ENCODE measurements at regions not wholly inside any gene's neighbourhood (a gene's known extent, or its start where the extent isn't known, plus 50 kb on each side); places are given as distances from the start of the nearest gene placed in this dataset.
"Not testable (repeated sequence)": the region's sequence is repeated elsewhere in the genome, so short reads cannot be mapped to it uniquely, and the experiment has no call there.

GRCh38 chr13:82976499-82976898 lies 905.8 kb downstream of the SLITRK1 start:
- no peak overlapping the region for H3K27ac Mint-ChIP-seq

GRCh38 chr13:82963226-82964099 lies 918.8 kb downstream of the SLITRK1 start:
- ATAC-seq, result no peak
- Mint-ChIP-seq H3K27me3 (no peaks in the 10 kb centered on the region), H3K9me3 (peaks cover 5% of the 10 kb centered on the region), H3K27ac (no peak overlapping the region), H3K4me1 (no peaks in the 10 kb centered on the region), H3K36me3 (no peaks in the 10 kb centered on the region), H3K4me3 (no peak overlapping the region)

More at GRCh38 chr13:82976499-82976898, 905.8 kb downstream of the SLITRK1 start:
- H3K27me3 Mint-ChIP-seq, result no peaks in the 10 kb centered on the region
- no peak for ATAC-seq
- H3K9me3 Mint-ChIP-seq, result peaks cover 5% of the 10 kb centered on the region
- no peaks in the 10 kb centered on the region for H3K36me3 Mint-ChIP-seq
- no peak overlapping the region for H3K4me3 Mint-ChIP-seq
- H3K4me1 Mint-ChIP-seq, result no peaks in the 10 kb centered on the region

- Mint-ChIP-seq H3K9me3 (peaks cover 2% of the 10 kb centered on the region), H3K36me3 (no peaks in the 10 kb centered on the region), H3K4me1 (no peaks in the 10 kb centered on the region), H3K27me3 (no peaks in the 10 kb centered on the region), H3K27ac (no peak overlapping the region), H3K4me3 (no peak overlapping the region)
- ATAC-seq, result no peak
These were observed 919.9 kb downstream of the SLITRK1 start for GRCh38 chr13:82962397-82962796.

- Mint-ChIP-seq H3K27ac (no peak overlapping the region), H3K4me1 (no peaks in the 10 kb centered on the region), H3K9me3 (peaks cover 2% of the 10 kb centered on the region), H3K36me3 (no peaks in the 10 kb centered on the region), H3K4me3 (no peak overlapping the region), H3K27me3 (no peaks in the 10 kb centered on the region)
- ATAC-seq, result no peak
These were observed 920.5 kb downstream of the SLITRK1 start for GRCh38 chr13:82961757-82962156.

GRCh38 chr13:82952336-82952735 lies 929.9 kb downstream of the SLITRK1 start:
- H3K27ac Mint-ChIP-seq, H3K27me3 Mint-ChIP-seq, ATAC-seq, H3K4me1 Mint-ChIP-seq, H3K4me3 Mint-ChIP-seq, H3K36me3 Mint-ChIP-seq: not testable (repeated sequence)
- H3K9me3 Mint-ChIP-seq, result peaks cover 11% of the 10 kb centered on the region

- ATAC-seq, result no peak
- Mint-ChIP-seq H3K27me3 (no peaks in the 10 kb centered on the region), H3K9me3 (peaks cover 3% of the 10 kb centered on the region), H3K27ac (no peak overlapping the region), H3K4me3 (no peak overlapping the region), H3K36me3 (no peaks in the 10 kb centered on the region), H3K4me1 (no peaks in the 10 kb centered on the region)
These were observed 934.6 kb downstream of the SLITRK1 start for GRCh38 chr13:82947683-82948082.

- no peak for ATAC-seq
- Mint-ChIP-seq H3K27me3 (no peaks in the 10 kb centered on the region), H3K9me3 (peaks cover 3% of the 10 kb centered on the region), H3K27ac (no peak overlapping the region), H3K4me3 (no peak overlapping the region), H3K4me1 (no peaks in the 10 kb centered on the region), H3K36me3 (no peaks in the 10 kb centered on the region)
These were observed 935.1 kb downstream of the SLITRK1 start for GRCh38 chr13:82947191-82947621.

GRCh38 chr13:82938644-82939043 lies 943.6 kb downstream of the SLITRK1 start:
- Mint-ChIP-seq H3K9me3 (peaks cover 3% of the 10 kb centered on the region), H3K36me3 (no peaks in the 10 kb centered on the region), H3K27ac (no peak overlapping the region), H3K4me1 (no peaks in the 10 kb centered on the region), H3K4me3 (no peak overlapping the region), H3K27me3 (no peaks in the 10 kb centered on the region)
- ATAC-seq, result no peak

DNA sequence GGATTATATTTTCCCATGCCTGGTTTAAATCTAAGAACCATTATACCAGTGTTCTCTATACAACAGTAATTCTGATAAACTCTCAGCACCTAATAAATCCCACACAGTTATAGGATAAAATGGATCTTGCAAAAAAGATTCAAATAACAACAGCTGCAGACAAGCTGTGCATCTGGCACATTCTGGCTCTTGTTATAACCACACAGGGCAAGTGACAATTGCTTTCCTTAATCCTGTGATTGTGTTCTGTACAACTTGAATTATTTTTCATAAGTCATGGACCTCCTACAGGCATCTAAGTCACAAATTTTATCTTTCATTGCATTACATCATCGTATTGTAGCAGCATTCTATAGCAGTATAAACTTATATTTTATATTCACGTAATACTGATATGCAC lies 948.3 kb downstream of the SLITRK1 start:
- H3K27me3 Mint-ChIP-seq, result no peaks in the 10 kb centered on the region
- H3K4me1 Mint-ChIP-seq, result no peaks in the 10 kb centered on the region
- H3K27ac Mint-ChIP-seq, result no peak overlapping the region
- no peak overlapping the region for H3K4me3 Mint-ChIP-seq
- ATAC-seq, result no peak
- H3K9me3 Mint-ChIP-seq, result peaks cover 3% of the 10 kb centered on the region
- no peaks in the 10 kb centered on the region for H3K36me3 Mint-ChIP-seq

- H3K36me3 Mint-ChIP-seq, result no peaks in the 10 kb centered on the region
- ATAC-seq, result no peak
- H3K27me3 Mint-ChIP-seq, result no peaks in the 10 kb centered on the region
- no peak overlapping the region for H3K27ac Mint-ChIP-seq
- peaks cover 3% of the 10 kb centered on the region for H3K9me3 Mint-ChIP-seq
- no peaks in the 10 kb centered on the region for H3K4me1 Mint-ChIP-seq
- H3K4me3 Mint-ChIP-seq, result no peak overlapping the region
These were observed 957.2 kb downstream of the SLITRK1 start for GRCh38 chr13:82925114-82925513.

- Mint-ChIP-seq H3K27me3 (no peaks in the 10 kb centered on the region), H3K4me1 (no peaks in the 10 kb centered on the region), H3K27ac (no peak overlapping the region), H3K36me3 (no peaks in the 10 kb centered on the region), H3K9me3 (peaks cover 3% of the 10 kb centered on the region), H3K4me3 (no peak overlapping the region)
- ATAC-seq, result no peak
These were observed 964.3 kb downstream of the SLITRK1 start for GRCh38 chr13:82917984-82918383.

- no peak overlapping the region for H3K4me3 Mint-ChIP-seq
- ATAC-seq, result no peak
- H3K27me3 Mint-ChIP-seq, result no peaks in the 10 kb centered on the region
- H3K36me3 Mint-ChIP-seq, result no peaks in the 10 kb centered on the region
- no peak overlapping the region for H3K27ac Mint-ChIP-seq
- peaks cover 6% of the 10 kb centered on the region for H3K9me3 Mint-ChIP-seq
- no peaks in the 10 kb centered on the region for H3K4me1 Mint-ChIP-seq
These were observed 969.7 kb downstream of the SLITRK1 start for GRCh38 chr13:82912564-82912963.

DNA sequence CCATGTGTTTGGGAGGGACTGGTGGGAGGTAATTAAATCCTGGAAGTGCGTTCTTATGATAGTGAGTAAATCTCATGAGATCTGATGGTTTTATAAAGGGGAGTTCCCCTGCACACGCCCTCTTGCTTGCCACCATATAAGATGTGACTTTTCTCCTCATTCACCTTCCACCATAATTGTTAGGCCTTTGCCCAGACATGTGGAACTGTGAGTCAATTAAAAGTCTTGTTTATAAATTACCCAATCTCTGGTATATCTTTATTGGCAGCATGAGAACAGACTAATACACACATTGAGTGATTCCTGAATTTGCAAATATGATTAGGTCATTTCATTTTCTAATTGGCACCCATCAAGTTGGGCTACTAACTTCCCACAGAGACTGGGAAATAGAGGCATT lies 977.2 kb downstream of the SLITRK1 start:
- H3K36me3 Mint-ChIP-seq, result no peaks in the 10 kb centered on the region
- no peaks in the 10 kb centered on the region for H3K9me3 Mint-ChIP-seq
- ATAC-seq, result no peak
- no peaks in the 10 kb centered on the region for H3K27me3 Mint-ChIP-seq
- no peak overlapping the region for H3K27ac Mint-ChIP-seq
- no peaks in the 10 kb centered on the region for H3K4me1 Mint-ChIP-seq
- H3K4me3 Mint-ChIP-seq, result no peak overlapping the region

DNA sequence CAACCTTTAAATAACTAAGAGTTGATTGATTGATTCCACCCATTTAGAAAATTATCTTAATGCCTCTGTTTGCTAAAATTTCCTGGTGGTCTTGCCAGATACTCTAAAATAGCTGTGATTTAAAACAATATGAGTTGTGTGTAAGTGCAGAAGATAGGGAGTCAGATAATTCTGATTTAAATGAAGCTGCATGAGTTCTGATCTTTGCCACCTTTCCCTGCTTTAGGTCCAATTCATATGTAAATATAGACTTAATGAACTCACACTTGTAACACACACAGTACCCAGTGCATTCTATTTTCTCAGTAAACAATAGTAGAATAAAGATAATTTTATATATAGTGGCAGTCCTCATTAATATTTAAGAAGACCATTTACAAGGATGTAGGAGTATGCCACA lies 981.8 kb downstream of the SLITRK1 start:
- H3K36me3 Mint-ChIP-seq, result no peaks in the 10 kb centered on the region
- H3K4me3 Mint-ChIP-seq, result no peak overlapping the region
- H3K9me3 Mint-ChIP-seq, result peaks cover 2% of the 10 kb centered on the region
- ATAC-seq, result no peak
- H3K27me3 Mint-ChIP-seq, result no peaks in the 10 kb centered on the region
- H3K27ac Mint-ChIP-seq, result no peak overlapping the region
- H3K4me1 Mint-ChIP-seq, result no peaks in the 10 kb centered on the region

GRCh38 chr13:82898586-82898985 lies 983.7 kb downstream of the SLITRK1 start:
- Mint-ChIP-seq H3K9me3 (peaks cover 2% of the 10 kb centered on the region), H3K27me3 (no peaks in the 10 kb centered on the region), H3K4me1 (no peaks in the 10 kb centered on the region), H3K27ac (no peak overlapping the region), H3K36me3 (no peaks in the 10 kb centered on the region), H3K4me3 (no peak overlapping the region)
- ATAC-seq, result no peak

GRCh38 chr13:82879921-82880320 lies 1002.4 kb downstream of the SLITRK1 start:
- peaks cover 3% of the 10 kb centered on the region for H3K9me3 Mint-ChIP-seq
- ATAC-seq, result no peak
- no peaks in the 10 kb centered on the region for H3K36me3 Mint-ChIP-seq
- no peak overlapping the region for H3K4me3 Mint-ChIP-seq
- no peak overlapping the region for H3K27ac Mint-ChIP-seq
- no peaks in the 10 kb centered on the region for H3K27me3 Mint-ChIP-seq
- H3K4me1 Mint-ChIP-seq, result no peaks in the 10 kb centered on the region
